Coronary artery (tissue), 2 donors: ENCODE measurements at regions not wholly inside any gene's neighbourhood (a gene's known extent, or its start where the extent isn't known, plus 50 kb on each side); places are given as distances from the start of the nearest gene placed in this dataset.

Experiments
- DNase-seq: peaks from one replicate; pipeline ENCODE4 v3.0.0-alpha.2; 2017; ENCODE audit warnings: low spot score
- H3K27ac ChIP-seq, 2 donors: fragments of 200-600 bp; sonication (generic); one replicate each; pipeline ENCODE4 v1.5.1; 2016 to 2019
- H3K4me3 ChIP-seq: fragments of 200-600 bp; sonication (generic); 2 replicates; pipeline ENCODE4 v1.5.1; 2016; ENCODE audit warnings: mild to moderate bottlenecking, moderate library complexity
- TF ChIP-seq, protein P1 (sequence below): fragments of 200-600 bp; sonication (generic); IDR thresholded peaks from one replicate; pipeline ENCODE4 v1.5.1; 2019; ENCODE audit warnings: antibody characterized with exemption

DNA sequence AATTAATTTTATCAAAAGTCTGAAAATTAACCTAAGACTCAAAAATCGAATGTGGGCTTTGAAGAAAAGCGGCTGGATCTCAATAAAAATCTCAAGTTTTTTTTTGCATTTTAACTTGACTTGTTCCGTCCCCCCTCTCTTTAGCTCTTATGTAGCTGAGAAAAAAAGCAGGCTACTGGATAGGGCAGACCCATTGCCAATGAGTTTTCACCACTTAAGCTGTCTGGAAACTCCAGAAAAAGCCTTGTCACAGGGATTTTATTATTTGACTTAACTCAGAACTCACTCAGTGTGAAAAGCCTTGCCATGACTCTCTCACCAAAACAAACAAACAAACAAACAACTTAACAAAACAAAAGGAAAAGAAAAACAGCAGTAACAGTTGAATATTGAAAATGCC lies 247.4 kb downstream of the CDH9 start:
- TF ChIP-seq, protein P1, sequence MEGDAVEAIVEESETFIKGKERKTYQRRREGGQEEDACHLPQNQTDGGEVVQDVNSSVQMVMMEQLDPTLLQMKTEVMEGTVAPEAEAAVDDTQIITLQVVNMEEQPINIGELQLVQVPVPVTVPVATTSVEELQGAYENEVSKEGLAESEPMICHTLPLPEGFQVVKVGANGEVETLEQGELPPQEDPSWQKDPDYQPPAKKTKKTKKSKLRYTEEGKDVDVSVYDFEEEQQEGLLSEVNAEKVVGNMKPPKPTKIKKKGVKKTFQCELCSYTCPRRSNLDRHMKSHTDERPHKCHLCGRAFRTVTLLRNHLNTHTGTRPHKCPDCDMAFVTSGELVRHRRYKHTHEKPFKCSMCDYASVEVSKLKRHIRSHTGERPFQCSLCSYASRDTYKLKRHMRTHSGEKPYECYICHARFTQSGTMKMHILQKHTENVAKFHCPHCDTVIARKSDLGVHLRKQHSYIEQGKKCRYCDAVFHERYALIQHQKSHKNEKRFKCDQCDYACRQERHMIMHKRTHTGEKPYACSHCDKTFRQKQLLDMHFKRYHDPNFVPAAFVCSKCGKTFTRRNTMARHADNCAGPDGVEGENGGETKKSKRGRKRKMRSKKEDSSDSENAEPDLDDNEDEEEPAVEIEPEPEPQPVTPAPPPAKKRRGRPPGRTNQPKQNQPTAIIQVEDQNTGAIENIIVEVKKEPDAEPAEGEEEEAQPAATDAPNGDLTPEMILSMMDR = no peak
- H3K27ac ChIP-seq = no peak overlapping the region
- H3K4me3 ChIP-seq = no peak overlapping the region
- no peak for DNase-seq

GRCh38 chr5:26763215-26763614 lies 275.2 kb downstream of the CDH9 start:
- no peak overlapping the region for H3K4me3 ChIP-seq
- DNase-seq = no peak
- TF ChIP-seq, protein P1 = no peak
- no peak overlapping the region for H3K27ac ChIP-seq

DNA sequence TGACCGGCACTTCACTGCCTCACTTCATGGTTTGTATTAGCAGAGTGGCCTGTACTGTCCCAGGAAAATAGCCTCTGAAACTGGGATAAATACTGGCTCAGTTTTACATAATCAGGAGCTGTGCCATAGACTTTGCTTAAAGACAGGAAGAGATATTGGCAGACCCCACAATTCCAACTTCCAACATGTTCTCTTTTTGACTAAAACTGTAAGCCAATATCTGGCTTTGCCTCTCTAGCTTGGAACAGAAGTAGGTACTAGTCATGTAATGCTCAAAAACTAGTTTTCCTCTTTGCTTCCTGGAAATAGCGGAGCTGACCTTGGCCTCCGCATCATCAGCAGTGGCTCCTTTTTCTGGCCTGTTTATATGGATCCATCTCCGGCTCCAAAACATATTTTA lies 276.9 kb downstream of the CDH9 start:
- no peak for DNase-seq
- Histone ChIP-seq H3K27ac (no peak overlapping the region), H3K4me3 (no peak overlapping the region)
- TF ChIP-seq, protein P1 = no peak

DNA sequence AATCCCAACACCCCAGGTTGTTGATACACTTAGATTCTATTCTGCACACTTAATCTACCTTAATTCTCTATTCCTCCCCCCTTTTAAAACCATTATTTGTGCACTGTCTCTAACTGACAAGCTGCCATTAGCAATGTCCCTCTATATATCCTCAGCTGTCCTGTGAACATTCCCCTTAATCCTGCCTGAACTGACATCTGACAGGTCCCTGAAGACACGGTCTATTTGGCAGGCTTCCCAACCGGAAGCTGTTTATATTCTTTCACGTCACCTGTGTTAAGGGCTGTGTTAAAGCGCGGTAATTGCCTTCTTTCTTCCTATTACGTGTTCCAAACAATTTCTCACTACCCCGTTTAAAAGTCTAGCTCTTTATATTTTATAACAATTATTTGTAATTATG lies 277.3 kb downstream of the CDH9 start:
- TF ChIP-seq, protein P1 = no peak

GRCh38 chr5:26757941-26758340 lies 280.4 kb downstream of the CDH9 start:
- no peak overlapping the region for H3K4me3 ChIP-seq
- DNase-seq = no peak
- TF ChIP-seq, protein P1 = no peak
- H3K27ac ChIP-seq = no peak overlapping the region

More for the DNA sequence above, 277.3 kb downstream of the CDH9 start:
- Histone ChIP-seq H3K4me3 (no peak overlapping the region), H3K27ac (no peak overlapping the region)
- DNase-seq = no peak

GRCh38 chr5:26749829-26750228 lies 288.6 kb downstream of the CDH9 start:
- Histone ChIP-seq H3K27ac (no peak overlapping the region), H3K4me3 (no peak overlapping the region)
- DNase-seq = no peak
- TF ChIP-seq, protein P1 = no peak

DNA sequence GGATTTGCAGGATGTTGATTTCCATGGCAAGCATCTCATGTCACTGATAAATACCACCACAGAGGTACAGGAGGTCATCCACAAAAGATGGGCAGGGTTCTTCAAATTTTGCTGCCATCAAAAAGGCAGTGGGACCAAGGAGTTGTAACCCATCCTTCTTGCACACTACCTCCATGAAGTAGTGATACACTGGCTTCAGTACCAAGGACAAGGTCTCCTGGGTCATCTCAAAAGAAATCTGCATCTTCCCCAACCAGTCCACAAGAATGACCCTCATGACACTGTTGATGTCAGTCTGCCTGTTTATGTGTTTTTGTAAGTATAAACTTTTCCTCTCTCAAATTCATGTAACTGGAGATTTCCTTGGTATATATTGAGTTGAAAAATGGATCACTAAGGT lies 298.2 kb downstream of the CDH9 start:
- TF ChIP-seq, protein P1 = no peak
- H3K4me3 ChIP-seq = no peak overlapping the region
- no peak for DNase-seq
- H3K27ac ChIP-seq = no peak overlapping the region
